Loucy (cell line): ENCODE measurements at regions not wholly inside any gene's neighbourhood (a gene's known extent, or its start where the extent isn't known, plus 50 kb on each side); places are given as distances from the start of the nearest gene placed in this dataset.

Source experiments
- CTCF ChIP-seq: fragments of 200-600 bp; sonication (generic); conservative IDR thresholded peaks from 2 replicates; pipeline ENCODE4 v1.5.1; 2014; ENCODE audit warnings: mild to moderate bottlenecking, antibody characterized with exemption, low read length
- EZH2phosphoT487 ChIP-seq: fragments of 200-600 bp; IDR thresholded peaks from 2 replicates; pipeline ENCODE4 v1.6.1; 2018; ENCODE audit warnings: antibody characterized with exemption, mild to moderate bottlenecking, moderate library complexity, borderline replicate concordance

- TF ChIP-seq CTCF (no peak), EZH2phosphoT487 (no peak)
Observed at GRCh38 chr2:100704711-100705110, 115.2 kb upstream of the NPAS2 start.
